Adrenal gland (tissue), 5 donors: ENCODE measurements at regions not wholly inside any gene's neighbourhood (a gene's known extent, or its start where the extent isn't known, plus 50 kb on each side); places are given as distances from the start of the nearest gene placed in this dataset.

Experiments
- POLR2A ChIP-seq, 2 donors: fragments of 450-650 bp; IDR thresholded peaks; one replicate each; pipeline ENCODE4 v1.6.1; 2017; ENCODE audit warnings: antibody characterized with exemption in 2 of 2, mild to moderate bottlenecking in 2 of 2, moderate library complexity in 1 of 2
- TF ChIP-seq, protein P1 (sequence below), 6 experiments: fragments of 450-650 bp in 4 of 6; fragments of 200-600 bp in 2 of 6; sonication (generic) in 1 of 6; IDR thresholded peaks; 1 replicate in 5 of 6; 2 replicates in 1 of 6; pipeline versions ENCODE4 v1.5.1 to v1.8.0; 2016 to 2021; ENCODE audit warnings: antibody characterized with exemption in 6 of 6, mild to moderate bottlenecking in 2 of 6, moderate library complexity in 1 of 6
- donor health status: DM: no; HTN: no; CAD: no.

GRCh38 chr6:184161-184700, 108.1 kb upstream of the DUSP22 start:
- TF ChIP-seq, protein P1, sequence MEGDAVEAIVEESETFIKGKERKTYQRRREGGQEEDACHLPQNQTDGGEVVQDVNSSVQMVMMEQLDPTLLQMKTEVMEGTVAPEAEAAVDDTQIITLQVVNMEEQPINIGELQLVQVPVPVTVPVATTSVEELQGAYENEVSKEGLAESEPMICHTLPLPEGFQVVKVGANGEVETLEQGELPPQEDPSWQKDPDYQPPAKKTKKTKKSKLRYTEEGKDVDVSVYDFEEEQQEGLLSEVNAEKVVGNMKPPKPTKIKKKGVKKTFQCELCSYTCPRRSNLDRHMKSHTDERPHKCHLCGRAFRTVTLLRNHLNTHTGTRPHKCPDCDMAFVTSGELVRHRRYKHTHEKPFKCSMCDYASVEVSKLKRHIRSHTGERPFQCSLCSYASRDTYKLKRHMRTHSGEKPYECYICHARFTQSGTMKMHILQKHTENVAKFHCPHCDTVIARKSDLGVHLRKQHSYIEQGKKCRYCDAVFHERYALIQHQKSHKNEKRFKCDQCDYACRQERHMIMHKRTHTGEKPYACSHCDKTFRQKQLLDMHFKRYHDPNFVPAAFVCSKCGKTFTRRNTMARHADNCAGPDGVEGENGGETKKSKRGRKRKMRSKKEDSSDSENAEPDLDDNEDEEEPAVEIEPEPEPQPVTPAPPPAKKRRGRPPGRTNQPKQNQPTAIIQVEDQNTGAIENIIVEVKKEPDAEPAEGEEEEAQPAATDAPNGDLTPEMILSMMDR (IDR thresholded peaks at IDR 0.05) = no peak
- no peak for TF ChIP-seq POLR2A (IDR thresholded peaks at IDR 0.05)
